ENCODE measurements at regions not wholly inside any gene's neighbourhood (a gene's known extent, or its start where the extent isn't known, plus 50 kb on each side); places are given as distances from the start of the nearest gene placed in this dataset.

DNA sequence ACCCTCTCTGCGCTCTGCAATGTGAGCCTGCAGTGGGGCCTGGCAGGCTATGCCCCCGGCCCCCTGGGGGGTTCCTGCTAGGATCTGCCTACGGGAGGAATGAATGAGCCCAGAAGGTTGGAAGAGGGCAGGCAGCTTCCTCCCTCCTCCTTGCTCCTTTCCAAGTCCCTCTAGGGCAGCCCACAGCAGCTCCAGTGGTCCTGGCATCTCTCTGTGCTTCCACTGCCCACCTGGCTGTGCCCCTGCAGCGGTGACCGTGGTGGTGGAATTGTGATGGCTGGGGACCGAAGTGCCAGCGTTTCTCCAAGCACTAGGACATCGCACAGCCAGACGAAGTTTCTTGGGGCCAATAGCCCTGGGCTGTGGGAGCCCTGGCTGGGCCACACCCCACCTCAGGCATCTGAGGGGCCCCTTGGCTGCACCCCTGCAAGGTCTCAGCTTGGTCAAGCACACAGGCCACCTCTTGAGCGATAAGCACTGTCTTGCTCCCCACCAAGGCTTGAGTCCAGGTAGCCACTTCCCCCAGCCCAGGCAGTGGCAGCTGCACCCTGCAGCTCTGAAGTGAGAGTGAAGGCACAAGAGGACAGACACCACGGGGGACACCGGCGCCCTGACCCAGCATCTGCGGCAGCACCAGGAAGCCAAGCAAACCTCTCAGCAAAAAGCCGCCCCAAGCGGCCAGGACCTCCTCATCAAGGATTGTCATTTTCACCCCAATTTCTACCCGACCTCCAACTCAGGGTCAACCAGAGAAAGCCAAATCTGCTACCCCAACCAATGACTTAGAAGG, 346.3 kb downstream of the CTTN start:
- TF ChIP-seq POLR2A (IDR thresholded peaks at IDR 0.05; ENCODE audit: low read length), result no peak
- TF ChIP-seq GATA1 (IDR thresholded peaks at IDR 0.05; ENCODE audit: low read depth, low read length), result no peak

Measured in erythroblast (primary cell).